ENCODE measurements at regions not wholly inside any gene's neighbourhood (a gene's known extent, or its start where the extent isn't known, plus 50 kb on each side); places are given as distances from the start of the nearest gene placed in this dataset.
"Not testable (repeated sequence)": the region's sequence is repeated elsewhere in the genome, so short reads cannot be mapped to it uniquely, and the experiment has no call there.

- no peak for DNase-seq (ENCODE audit: low read depth in 1 of 2, low spot score in 1 of 2)
These were observed 617.1 kb upstream of the GYPC start for GRCh38 chr2:126038861-126039260.

- DNase-seq (ENCODE audit: low read depth in 1 of 2, low spot score in 1 of 2) = no peak
These were observed 614.4 kb upstream of the GYPC start for GRCh38 chr2:126041391-126042047.

- DNase-seq (ENCODE audit: low read depth in 1 of 2, low spot score in 1 of 2) = no peak
These were observed 613.9 kb upstream of the GYPC start for GRCh38 chr2:126042089-126042488.

GRCh38 chr2:126048719-126049118, 607.2 kb upstream of the GYPC start:
- no peak for DNase-seq (ENCODE audit: low read depth in 1 of 2, low spot score in 1 of 2)

GRCh38 chr2:126049461-126049860, 606.5 kb upstream of the GYPC start:
- no peak for DNase-seq (ENCODE audit: low read depth in 1 of 2, low spot score in 1 of 2)

GRCh38 chr2:126050991-126051736, 604.8 kb upstream of the GYPC start:
- DNase-seq (ENCODE audit: low read depth in 1 of 2, low spot score in 1 of 2) = no peak

GRCh38 chr2:126051737-126052240, 604.2 kb upstream of the GYPC start:
- DNase-seq (ENCODE audit: low read depth in 1 of 2, low spot score in 1 of 2) = not testable (repeated sequence)

GRCh38 chr2:126059379-126059778, 596.6 kb upstream of the GYPC start:
- DNase-seq (ENCODE audit: low read depth in 1 of 2, low spot score in 1 of 2) = no peak

- DNase-seq (ENCODE audit: low read depth in 1 of 2, low spot score in 1 of 2) = no peak
These were observed 570.8 kb upstream of the GYPC start for GRCh38 chr2:126085011-126085795.

- DNase-seq (ENCODE audit: low read depth in 1 of 2, low spot score in 1 of 2) = no peak
These were observed 555.0 kb upstream of the GYPC start for GRCh38 chr2:126100962-126101361.

- no peak for DNase-seq (ENCODE audit: low read depth in 1 of 2, low spot score in 1 of 2)
These were observed 550.0 kb upstream of the GYPC start for GRCh38 chr2:126106006-126106405.

- DNase-seq (ENCODE audit: low read depth in 1 of 2, low spot score in 1 of 2) = no peak
These were observed 548.1 kb upstream of the GYPC start for GRCh38 chr2:126107883-126108282.

- DNase-seq (ENCODE audit: low read depth in 1 of 2, low spot score in 1 of 2) = no peak
These were observed 540.0 kb upstream of the GYPC start for GRCh38 chr2:126115975-126116374.

GRCh38 chr2:126117886-126118285, 538.1 kb upstream of the GYPC start:
- no peak for DNase-seq (ENCODE audit: low read depth in 1 of 2, low spot score in 1 of 2)

GRCh38 chr2:126145752-126146151, 510.2 kb upstream of the GYPC start:
- no peak for DNase-seq (ENCODE audit: low read depth in 1 of 2, low spot score in 1 of 2)

- no peak for DNase-seq (ENCODE audit: low read depth in 1 of 2, low spot score in 1 of 2)
These were observed 501.6 kb upstream of the GYPC start for GRCh38 chr2:126154256-126154785.

GRCh38 chr2:126160950-126161349, 495.0 kb upstream of the GYPC start:
- not testable (repeated sequence) for DNase-seq (ENCODE audit: low read depth in 1 of 2, low spot score in 1 of 2)

GRCh38 chr2:126172631-126173184, 483.2 kb upstream of the GYPC start:
- DNase-seq (ENCODE audit: low read depth in 1 of 2, low spot score in 1 of 2) = no peak

- no peak for DNase-seq (ENCODE audit: low read depth in 1 of 2, low spot score in 1 of 2)
These were observed 480.7 kb upstream of the GYPC start for GRCh38 chr2:126175222-126175621.

GRCh38 chr2:126177479-126177878, 478.5 kb upstream of the GYPC start:
- no peak for DNase-seq (ENCODE audit: low read depth in 1 of 2, low spot score in 1 of 2)

GRCh38 chr2:126187668-126188067, 468.3 kb upstream of the GYPC start:
- no peak for DNase-seq (ENCODE audit: low read depth in 1 of 2, low spot score in 1 of 2)

All from activated T-helper 1 cell treated with anti-CD3 and anti-CD28 coated beads, Interleukin-2, amount 50 U/mL, for 16 hours (primary cell).